Psoas muscle (tissue), 7 donors: ENCODE measurements at regions not wholly inside any gene's neighbourhood (a gene's known extent, or its start where the extent isn't known, plus 50 kb on each side); places are given as distances from the start of the nearest gene placed in this dataset.

Experiments used
- ATAC-seq, 4 donors: fragments of 200-7000 bp; cut with Tn5 transposase; one replicate each; pipeline ENCODE4 v1.9.1; 2020; ENCODE audit warnings: moderate library complexity in 3 of 4, mild to moderate bottlenecking in 2 of 4
- DNase-seq, 2 donors: peaks; one replicate each; pipeline ENCODE4 v3.0.0-alpha.2; 2020
- H3K27ac ChIP-seq: fragments of 200-600 bp; one replicate; pipeline ENCODE4 v1.8.0; 2022
- H3K27me3 ChIP-seq, 3 donors: fragments of 200-600 bp in 1 of 3; one replicate each; pipeline versions ENCODE4 v1.6.1 to v1.8.0; 2013 to 2022; ENCODE audit warnings: low read length in 2 of 3, mild to moderate bottlenecking in 2 of 3, moderate library complexity in 1 of 3; ENCODE audit not compliant: insufficient read depth in 3 of 3
- H3K36me3 ChIP-seq, 2 donors: fragments of 200-600 bp in 1 of 2; one replicate each; pipeline versions ENCODE4 v1.6.1 to v1.8.0; 2013 to 2022; ENCODE audit warnings: low read depth in 1 of 2, mild to moderate bottlenecking in 1 of 2, moderate library complexity in 1 of 2; ENCODE audit not compliant: insufficient read depth in 1 of 2
- H3K4me1 ChIP-seq: fragments of 200-600 bp; one replicate; pipeline ENCODE4 v1.8.0; 2022
- H3K4me3 ChIP-seq: fragments of 200-600 bp; one replicate; pipeline ENCODE4 v1.8.0; 2022; ENCODE audit warnings: mild to moderate bottlenecking
- H3K9me3 ChIP-seq: fragments of 200-600 bp; one replicate; pipeline ENCODE4 v1.8.0; 2022
- CTCF ChIP-seq: fragments of 200-600 bp; IDR thresholded peaks from one replicate; pipeline ENCODE4 v1.8.0; 2022; ENCODE audit warnings: antibody characterized with exemption
- WGBS, 3 donors: extraction: QIAGEN DNeasy Blood & Tissue Kit; methylation state at CpG; one replicate each; pipeline versions ENCODE4 v1.1.6 to v1.1.7; 2013; 5-methylcytosine and 5-hydroxymethylcytosine counted together
- intact Hi-C, 2 donors: fragments of 100-400 bp; cut with DNase I; formaldehyde crosslinking; loops; one replicate each; pipeline versions ENCODE4 v1.11.0 to v1.14.2; 2022
- donor health status: healthy with polysubstance abuse.
- donor health status: DM: no; HTN: no; CAD: no; lungs with moderate emphysema.
- donor health status: Bipolar disorder and iron deficiency.
- donor health status: healthy.
- donor health status: DM: yes; HTN: yes; CAD: no.
- donor health status: DM: no; HTN: no; CAD: no.
- donor health status: DM: yes; HTN: yes; CAD: no.

- Histone ChIP-seq H3K36me3 (no peaks in the 10 kb centered on the region), H3K27me3 (peaks cover 0 to 3% (median 0%) of the 10 kb centered on the region in 3 donors), H3K9me3 (no peaks in the 10 kb centered on the region), H3K27ac (no peak overlapping the region), H3K4me3 (no peak overlapping the region), H3K4me1 (no peaks in the 10 kb centered on the region)
- no peak for TF ChIP-seq CTCF
- 87 to 95% (median 93%) methylated on average over 1 of the region's 1 CpG for WGBS, 3 donors
- intact Hi-C loops = no loop called here
- DNase-seq (no peak), ATAC-seq (no peak)
Observed at GRCh38 chr2:212695426-212695825, 156.8 kb upstream of the ERBB4 start.

GRCh38 chr2:212694398-212694797 lies 155.8 kb upstream of the ERBB4 start:
- WGBS, 3 donors = 57 to 75% (median 72%) methylated on average over 3 of the region's 3 CpGs
- intact Hi-C loops = no loop called here

GRCh38 chr2:212692466-212692865 lies 153.9 kb upstream of the ERBB4 start:
- 32 to 47% (median 34%) methylated on average over 3 of the region's 3 CpGs for WGBS, 3 donors
- Histone ChIP-seq H3K36me3 (no peaks in the 10 kb centered on the region), H3K4me1 (no peaks in the 10 kb centered on the region), H3K4me3 (no peak overlapping the region), H3K27me3 (no peaks in the 10 kb centered on the region), H3K9me3 (no peaks in the 10 kb centered on the region), H3K27ac (no peak overlapping the region)
- no peak for DNase-seq
- no peak for ATAC-seq
- no peak for TF ChIP-seq CTCF
- intact Hi-C loops = no loop called here

More at GRCh38 chr2:212694398-212694797, 155.8 kb upstream of the ERBB4 start:
- Histone ChIP-seq H3K4me1 (no peaks in the 10 kb centered on the region), H3K27ac (no peak overlapping the region), H3K9me3 (no peaks in the 10 kb centered on the region), H3K27me3 (peaks cover 0 to 3% (median 0%) of the 10 kb centered on the region in 3 donors), H3K4me3 (no peak overlapping the region), H3K36me3 (no peaks in the 10 kb centered on the region)
- no peak for TF ChIP-seq CTCF
- DNase-seq = no peak
- ATAC-seq = no peak

GRCh38 chr2:212686285-212686895 lies 147.8 kb upstream of the ERBB4 start:
- DNase-seq (peak; percentile 30 to 51), ATAC-seq (peak in 1 of 4 donors; percentile 70)
- intact Hi-C loops = loop anchor here in 1 of 2 donors (2.0 kb wide), 1 partner anchor 466 kb away; no protein-coding TSS in a partner anchor
- no peaks in the 10 kb centered on the region for H3K27me3 ChIP-seq
- no peaks in the 10 kb centered on the region for H3K36me3 ChIP-seq
- no peak overlapping the region for H3K27ac ChIP-seq
- WGBS, 3 donors = 16 to 21% (median 18%) methylated on average over 10 of the region's 10 CpGs
- H3K9me3 ChIP-seq = no peaks in the 10 kb centered on the region
- H3K4me1 ChIP-seq = no peaks in the 10 kb centered on the region
- peak; percentile 91 for TF ChIP-seq CTCF
- H3K4me3 ChIP-seq = peak overlapping the region; percentile 35
